ENCODE measurements at regions not wholly inside any gene's neighbourhood (a gene's known extent, or its start where the extent isn't known, plus 50 kb on each side); places are given as distances from the start of the nearest gene placed in this dataset.

- no peak for DNase-seq (ENCODE audit: low read depth, low spot score)
- H3K36me3 ChIP-seq (ENCODE audit: insufficient read depth, insufficient read length, low read length) = no peaks in the 10 kb centered on the region
- no peaks in the 10 kb centered on the region for H3K4me1 ChIP-seq (ENCODE audit: insufficient read depth, insufficient read length)
- H3K9ac ChIP-seq (ENCODE audit: insufficient read length, low read depth) = no peak overlapping the region
- no peaks in the 10 kb centered on the region for H3K27me3 ChIP-seq (ENCODE audit: insufficient read depth, insufficient read length)
- H3K4me3 ChIP-seq (ENCODE audit: insufficient read length, low read depth) = no peak overlapping the region
- TF ChIP-seq ZNF274 (IDR thresholded peaks at IDR 0.05; ENCODE audit: low read depth, low read length) = no peak
- TF ChIP-seq YY1 (IDR thresholded peaks at IDR 0.05; ENCODE audit: insufficient read depth, insufficient read length) = no peak
- TF ChIP-seq SUZ12 (IDR thresholded peaks at IDR 0.05; ENCODE audit: extremely low read depth, insufficient read depth, insufficient read length) = no peak
- H3K9me3 ChIP-seq (ENCODE audit: insufficient read depth, low read length) = no peaks in the 10 kb centered on the region
Measured at GRCh38 chr16:47895146-47895545, 260.6 kb downstream of the ABCC12 start.

GRCh38 chr16:47892999-47893398 lies 262.8 kb downstream of the ABCC12 start:
- Histone ChIP-seq H3K36me3 (ENCODE audit: insufficient read depth, insufficient read length, low read length) (no peaks in the 10 kb centered on the region), H3K27me3 (ENCODE audit: insufficient read depth, insufficient read length) (no peaks in the 10 kb centered on the region), H3K9me3 (ENCODE audit: insufficient read depth, low read length) (no peaks in the 10 kb centered on the region), H3K9ac (ENCODE audit: insufficient read length, low read depth) (no peak overlapping the region), H3K4me1 (ENCODE audit: insufficient read depth, insufficient read length) (no peaks in the 10 kb centered on the region), H3K4me3 (ENCODE audit: insufficient read length, low read depth) (no peak overlapping the region)
- no peak for TF ChIP-seq SUZ12 (IDR thresholded peaks at IDR 0.05; ENCODE audit: extremely low read depth, insufficient read depth, insufficient read length)
- DNase-seq (ENCODE audit: low read depth, low spot score) = no peak

DNA sequence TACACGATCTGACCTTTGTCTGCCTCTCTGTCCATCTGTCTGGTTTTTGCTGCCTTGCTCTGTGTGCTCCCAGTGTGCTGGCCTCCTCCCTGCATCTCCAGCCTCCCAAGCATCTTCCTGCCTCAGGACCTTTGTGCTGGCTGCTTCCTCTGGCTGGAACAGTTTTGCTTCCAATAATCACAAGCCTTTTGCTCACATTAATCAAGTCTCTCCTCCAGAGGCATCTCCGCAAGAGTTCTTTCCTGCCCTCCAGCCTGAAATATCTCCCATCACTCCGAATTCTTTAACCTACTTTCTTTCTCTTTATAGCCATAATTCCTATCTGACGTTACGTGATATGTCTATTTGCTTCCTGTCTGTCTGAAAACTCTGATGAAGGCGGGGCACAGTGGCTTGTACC lies 267.1 kb downstream of the ABCC12 start:
- DNase-seq (ENCODE audit: low read depth, low spot score) = no peak
- no peak overlapping the region for H3K9ac ChIP-seq (ENCODE audit: insufficient read length, low read depth)
- no peak overlapping the region for H3K4me3 ChIP-seq (ENCODE audit: insufficient read length, low read depth)
- TF ChIP-seq YY1 (IDR thresholded peaks at IDR 0.05; ENCODE audit: insufficient read depth, insufficient read length) (no peak), SUZ12 (IDR thresholded peaks at IDR 0.05; ENCODE audit: extremely low read depth, insufficient read depth, insufficient read length) (no peak), ZNF274 (IDR thresholded peaks at IDR 0.05; ENCODE audit: low read depth, low read length) (no peak)
- no peaks in the 10 kb centered on the region for H3K9me3 ChIP-seq (ENCODE audit: insufficient read depth, low read length)
- H3K27me3 ChIP-seq (ENCODE audit: insufficient read depth, insufficient read length) = no peaks in the 10 kb centered on the region
- H3K36me3 ChIP-seq (ENCODE audit: insufficient read depth, insufficient read length, low read length) = no peaks in the 10 kb centered on the region
- H3K4me1 ChIP-seq (ENCODE audit: insufficient read depth, insufficient read length) = peaks cover 3% of the 10 kb centered on the region

DNA sequence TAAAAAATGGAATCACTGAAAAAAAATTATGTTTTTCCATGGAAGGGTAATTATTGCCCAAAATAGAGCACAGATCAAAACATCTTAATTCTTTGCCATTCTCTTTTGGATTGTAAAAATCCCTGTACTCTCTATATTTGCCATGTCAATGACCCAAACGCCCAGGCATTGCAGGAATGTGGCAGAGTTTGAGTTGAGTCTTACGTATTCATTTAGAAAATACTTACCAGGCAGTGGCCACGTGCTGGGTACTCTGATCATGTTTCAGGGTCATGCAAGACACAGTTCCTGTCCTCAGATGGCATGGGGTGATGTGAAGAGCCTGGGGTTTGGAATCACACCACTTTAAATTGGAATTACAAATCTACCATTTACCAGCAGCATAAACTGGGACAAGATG lies 267.7 kb downstream of the ABCC12 start:
- no peaks in the 10 kb centered on the region for H3K27me3 ChIP-seq (ENCODE audit: insufficient read depth, insufficient read length)
- H3K4me3 ChIP-seq (ENCODE audit: insufficient read length, low read depth) = no peak overlapping the region
- peaks cover 3% of the 10 kb centered on the region for H3K4me1 ChIP-seq (ENCODE audit: insufficient read depth, insufficient read length)
- no peaks in the 10 kb centered on the region for H3K36me3 ChIP-seq (ENCODE audit: insufficient read depth, insufficient read length, low read length)
- H3K9me3 ChIP-seq (ENCODE audit: insufficient read depth, low read length) = no peaks in the 10 kb centered on the region
- no peak for TF ChIP-seq YY1 (IDR thresholded peaks at IDR 0.05; ENCODE audit: insufficient read depth, insufficient read length)
- TF ChIP-seq ZNF274 (IDR thresholded peaks at IDR 0.05; ENCODE audit: low read depth, low read length) = no peak
- H3K9ac ChIP-seq (ENCODE audit: insufficient read length, low read depth) = no peak overlapping the region
- peak; percentile 33 for DNase-seq (ENCODE audit: low read depth, low spot score)

- TF ChIP-seq SUZ12 (IDR thresholded peaks at IDR 0.05; ENCODE audit: extremely low read depth, insufficient read depth, insufficient read length) (no peak), ZNF274 (IDR thresholded peaks at IDR 0.05; ENCODE audit: low read depth, low read length) (no peak), YY1 (IDR thresholded peaks at IDR 0.05; ENCODE audit: insufficient read depth, insufficient read length) (no peak)
- no peaks in the 10 kb centered on the region for H3K36me3 ChIP-seq (ENCODE audit: insufficient read depth, insufficient read length, low read length)
- H3K4me1 ChIP-seq (ENCODE audit: insufficient read depth, insufficient read length) = peaks cover 3% of the 10 kb centered on the region
- H3K9ac ChIP-seq (ENCODE audit: insufficient read length, low read depth) = no peak overlapping the region
- H3K27me3 ChIP-seq (ENCODE audit: insufficient read depth, insufficient read length) = no peaks in the 10 kb centered on the region
- DNase-seq (ENCODE audit: low read depth, low spot score) = peak; percentile 66
- no peaks in the 10 kb centered on the region for H3K9me3 ChIP-seq (ENCODE audit: insufficient read depth, low read length)
- no peak overlapping the region for H3K4me3 ChIP-seq (ENCODE audit: insufficient read length, low read depth)
Measured at GRCh38 chr16:47887496-47887895, 268.3 kb downstream of the ABCC12 start.

- TF ChIP-seq YY1 (IDR thresholded peaks at IDR 0.05; ENCODE audit: insufficient read depth, insufficient read length) (no peak), SUZ12 (IDR thresholded peaks at IDR 0.05; ENCODE audit: extremely low read depth, insufficient read depth, insufficient read length) (no peak), ZNF274 (IDR thresholded peaks at IDR 0.05; ENCODE audit: low read depth, low read length) (no peak)
- H3K36me3 ChIP-seq (ENCODE audit: insufficient read depth, insufficient read length, low read length) = no peaks in the 10 kb centered on the region
- no peak for DNase-seq (ENCODE audit: low read depth, low spot score)
- H3K4me3 ChIP-seq (ENCODE audit: insufficient read length, low read depth) = no peak overlapping the region
- H3K27me3 ChIP-seq (ENCODE audit: insufficient read depth, insufficient read length) = no peaks in the 10 kb centered on the region
- peaks cover 3% of the 10 kb centered on the region for H3K4me1 ChIP-seq (ENCODE audit: insufficient read depth, insufficient read length)
- H3K9me3 ChIP-seq (ENCODE audit: insufficient read depth, low read length) = no peaks in the 10 kb centered on the region
- H3K9ac ChIP-seq (ENCODE audit: insufficient read length, low read depth) = no peak overlapping the region
Measured at GRCh38 chr16:47886631-47887415, 269.0 kb downstream of the ABCC12 start.

DNA sequence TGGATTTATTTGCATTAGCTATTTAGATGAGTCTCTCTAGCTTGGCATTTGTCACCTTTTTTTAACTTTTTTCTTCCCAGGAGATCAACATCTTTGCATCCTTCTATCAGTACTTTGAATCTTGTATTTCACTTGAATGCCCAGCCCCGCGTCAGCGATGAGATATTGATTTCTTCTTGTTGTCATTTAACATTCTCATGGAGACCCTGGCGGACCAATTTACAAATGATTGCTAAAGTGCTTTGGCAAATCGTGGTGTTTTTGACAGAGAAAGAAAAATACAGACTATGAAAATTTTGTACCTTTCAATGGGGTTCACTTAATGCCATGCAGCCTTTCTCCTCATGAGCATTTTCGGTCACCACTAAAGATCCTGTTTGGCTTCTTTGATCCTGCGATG lies 269.7 kb downstream of the ABCC12 start:
- Histone ChIP-seq H3K9me3 (ENCODE audit: insufficient read depth, low read length) (no peaks in the 10 kb centered on the region), H3K9ac (ENCODE audit: insufficient read length, low read depth) (no peak overlapping the region), H3K36me3 (ENCODE audit: insufficient read depth, insufficient read length, low read length) (no peaks in the 10 kb centered on the region), H3K4me1 (ENCODE audit: insufficient read depth, insufficient read length) (peaks cover 3% of the 10 kb centered on the region), H3K4me3 (ENCODE audit: insufficient read length, low read depth) (no peak overlapping the region), H3K27me3 (ENCODE audit: insufficient read depth, insufficient read length) (no peaks in the 10 kb centered on the region)
- TF ChIP-seq YY1 (IDR thresholded peaks at IDR 0.05; ENCODE audit: insufficient read depth, insufficient read length) (no peak), SUZ12 (IDR thresholded peaks at IDR 0.05; ENCODE audit: extremely low read depth, insufficient read depth, insufficient read length) (no peak), ZNF274 (IDR thresholded peaks at IDR 0.05; ENCODE audit: low read depth, low read length) (no peak)
- DNase-seq (ENCODE audit: low read depth, low spot score) = no peak

All from NT2/D1 (cell line).